VCaP (cell line): ENCODE measurements at regions not wholly inside any gene's neighbourhood (a gene's known extent, or its start where the extent isn't known, plus 50 kb on each side); places are given as distances from the start of the nearest gene placed in this dataset.
"Not testable (repeated sequence)": the region's sequence is repeated elsewhere in the genome, so short reads cannot be mapped to it uniquely, and the experiment has no call there.

ENCODE experiments used
- H3K27ac ChIP-seq: fragments of 450-650 bp; 2 replicates; pipeline ENCODE4 v1.5.1; 2017
- CTCF ChIP-seq: fragments of 450-650 bp; conservative IDR thresholded peaks from 2 replicates; pipeline ENCODE4 v1.5.1; 2017; ENCODE audit warnings: mild to moderate bottlenecking, moderate library complexity

DNA sequence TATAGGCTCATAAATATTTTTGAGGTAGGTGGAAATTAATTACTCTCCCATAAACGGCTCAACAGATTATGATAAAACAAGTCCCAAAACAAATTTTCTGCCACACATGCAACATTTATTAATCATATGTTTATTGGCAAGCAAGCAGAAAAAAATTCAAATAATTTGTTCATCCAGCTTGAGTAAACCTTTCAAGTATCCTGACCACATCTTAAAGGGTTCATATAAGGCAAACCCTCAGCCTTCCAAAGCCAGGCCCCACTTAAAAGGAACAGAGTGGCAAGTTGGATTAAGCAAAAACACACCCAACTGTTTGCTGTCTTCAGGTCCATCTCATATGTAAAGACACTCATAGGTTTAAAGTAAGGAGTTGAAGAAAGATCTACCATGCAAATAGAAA lies 1042.3 kb downstream of the DIPK2A start:
- no peak overlapping the region for H3K27ac ChIP-seq
- no peak for TF ChIP-seq CTCF

DNA sequence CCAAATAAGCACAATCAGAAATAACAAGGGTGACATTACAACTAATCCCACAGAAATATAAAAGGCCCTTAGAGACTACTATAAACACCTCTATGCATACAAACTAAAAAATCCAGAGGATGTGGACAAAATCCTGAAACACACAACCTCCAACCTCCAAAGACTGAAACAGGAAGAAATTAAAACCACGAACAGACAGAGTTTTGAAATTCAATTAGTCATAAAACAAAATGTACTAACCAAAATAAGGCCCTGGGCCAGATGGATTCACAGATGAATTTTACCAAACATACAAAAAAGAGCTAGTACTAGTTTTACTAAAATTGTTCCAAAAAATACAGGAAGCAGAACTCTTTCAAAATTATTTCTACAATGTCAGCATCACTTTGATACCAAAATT lies 1043.6 kb downstream of the DIPK2A start:
- TF ChIP-seq CTCF, result no peak
- H3K27ac ChIP-seq, result no peak overlapping the region

GRCh38 chr3:145017959-145018358 lies 1046.3 kb downstream of the DIPK2A start:
- no peak overlapping the region for H3K27ac ChIP-seq

GRCh38 chr3:145022447-145022846 lies 1050.8 kb downstream of the DIPK2A start:
- no peak overlapping the region for H3K27ac ChIP-seq

More at GRCh38 chr3:145017959-145018358, 1046.3 kb downstream of the DIPK2A start:
- no peak for TF ChIP-seq CTCF

GRCh38 chr3:145024700-145025099 lies 1053.1 kb downstream of the DIPK2A start:
- no peak overlapping the region for H3K27ac ChIP-seq
- no peak for TF ChIP-seq CTCF

More at GRCh38 chr3:145022447-145022846, 1050.8 kb downstream of the DIPK2A start:
- no peak for TF ChIP-seq CTCF

DNA sequence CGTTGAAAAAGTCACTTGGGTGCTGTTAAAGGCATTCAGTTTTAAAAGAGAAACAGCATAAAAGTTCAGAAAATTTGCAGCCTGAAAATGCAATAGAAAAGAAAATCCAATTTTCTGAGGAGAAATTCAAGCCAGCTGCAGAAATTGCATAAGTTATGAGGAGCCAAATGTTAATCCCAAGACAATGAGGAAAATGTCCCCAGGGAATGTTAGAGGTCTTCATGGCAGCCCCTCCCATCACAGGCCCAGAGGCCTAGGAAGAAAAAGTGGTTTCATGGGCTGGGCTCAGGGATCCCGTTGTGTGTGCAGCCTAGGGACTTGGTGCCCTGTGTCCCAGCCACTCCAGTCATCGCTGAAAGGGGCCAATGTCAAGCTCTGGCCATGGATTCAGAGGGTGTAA lies 1055.6 kb downstream of the DIPK2A start:
- not testable (repeated sequence) for H3K27ac ChIP-seq

- TF ChIP-seq CTCF, result no peak
- H3K27ac ChIP-seq, result no peak overlapping the region
These were observed 1061.2 kb downstream of the DIPK2A start for GRCh38 chr3:145032791-145033190.

DNA sequence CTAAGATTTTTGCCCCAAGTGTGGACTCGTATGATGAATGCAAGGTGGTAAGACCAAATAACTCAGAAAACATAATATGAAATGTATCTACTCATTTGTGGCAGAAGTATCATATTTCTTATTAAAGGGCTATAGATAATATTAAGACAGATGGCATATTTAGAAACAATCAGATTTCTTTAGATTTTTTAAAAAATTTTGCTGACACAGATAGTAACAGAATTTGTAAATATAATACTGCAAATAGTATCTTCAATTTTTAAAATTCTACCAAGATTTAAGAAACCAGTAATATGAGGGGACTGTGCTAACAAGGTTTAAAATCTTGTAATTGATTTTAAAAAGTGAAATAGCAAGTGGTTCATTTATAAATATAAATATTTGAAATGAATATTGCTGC lies 1064.1 kb downstream of the DIPK2A start:
- no peak for TF ChIP-seq CTCF
- H3K27ac ChIP-seq, result no peak overlapping the region

GRCh38 chr3:145054055-145054454 lies 1082.4 kb downstream of the DIPK2A start:
- H3K27ac ChIP-seq, result not testable (repeated sequence)
